HG02571 (cell line): ENCODE measurements at regions not wholly inside any gene's neighbourhood (a gene's known extent, or its start where the extent isn't known, plus 50 kb on each side); places are given as distances from the start of the nearest gene placed in this dataset.
"Not testable (repeated sequence)": the region's sequence is repeated elsewhere in the genome, so short reads cannot be mapped to it uniquely, and the experiment has no call there.

Experiments
- ATAC-seq: cut with Tn5 transposase; IDR thresholded peaks from one replicate; pipeline ENCODE4 v1.9.1; 2021; ENCODE audit warnings: mild to moderate bottlenecking, moderate library complexity; ENCODE audit not compliant: unreplicated experiment

DNA sequence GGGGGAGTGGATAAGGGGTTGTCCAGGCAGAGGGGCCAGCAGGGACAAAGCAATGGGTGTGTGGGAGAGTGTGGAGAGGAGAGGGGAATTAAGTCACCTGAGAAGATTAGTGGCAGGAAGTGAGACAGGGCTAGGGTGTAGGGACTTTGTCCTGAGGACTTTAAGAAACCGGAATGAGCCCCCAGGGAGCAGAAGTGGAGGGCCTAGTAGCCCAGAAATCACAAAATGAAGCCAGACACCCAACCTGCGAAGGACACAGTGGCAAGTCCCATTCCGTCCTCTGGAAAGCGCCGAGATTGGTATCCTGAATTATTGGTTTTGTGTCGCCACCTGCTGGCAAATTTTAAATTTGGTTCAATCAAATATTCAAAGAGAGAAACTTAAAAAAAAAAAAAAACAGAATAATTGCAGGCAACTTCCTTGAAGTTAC, 78.0 kb upstream of the SLC25A36 start:
- no peak for ATAC-seq

- ATAC-seq, result no peak
These were observed 71.3 kb upstream of the SLC25A36 start for GRCh38 chr3:140870351-140870750.

GRCh38 chr3:140871022-140871421, 70.6 kb upstream of the SLC25A36 start:
- no peak for ATAC-seq

DNA sequence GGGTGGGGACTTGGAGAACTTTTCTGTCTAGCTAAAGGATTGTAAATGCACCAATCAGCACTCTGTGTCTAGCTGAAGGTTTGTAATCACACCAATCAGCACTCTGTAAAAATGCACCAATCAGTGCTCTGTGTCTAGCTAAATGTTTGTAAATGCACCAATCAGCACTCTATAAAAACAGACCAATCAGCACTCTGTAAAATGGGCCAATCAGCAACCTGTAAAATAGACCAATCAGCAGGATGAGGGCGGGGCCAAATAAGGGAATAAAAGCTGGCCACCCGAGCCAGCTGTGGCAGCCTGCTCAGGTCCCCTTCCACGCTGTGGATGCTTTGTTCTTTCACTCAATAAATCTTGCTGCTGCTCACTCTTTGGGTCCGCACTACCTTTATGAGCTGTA, 69.5 kb upstream of the SLC25A36 start:
- not testable (repeated sequence) for ATAC-seq

DNA sequence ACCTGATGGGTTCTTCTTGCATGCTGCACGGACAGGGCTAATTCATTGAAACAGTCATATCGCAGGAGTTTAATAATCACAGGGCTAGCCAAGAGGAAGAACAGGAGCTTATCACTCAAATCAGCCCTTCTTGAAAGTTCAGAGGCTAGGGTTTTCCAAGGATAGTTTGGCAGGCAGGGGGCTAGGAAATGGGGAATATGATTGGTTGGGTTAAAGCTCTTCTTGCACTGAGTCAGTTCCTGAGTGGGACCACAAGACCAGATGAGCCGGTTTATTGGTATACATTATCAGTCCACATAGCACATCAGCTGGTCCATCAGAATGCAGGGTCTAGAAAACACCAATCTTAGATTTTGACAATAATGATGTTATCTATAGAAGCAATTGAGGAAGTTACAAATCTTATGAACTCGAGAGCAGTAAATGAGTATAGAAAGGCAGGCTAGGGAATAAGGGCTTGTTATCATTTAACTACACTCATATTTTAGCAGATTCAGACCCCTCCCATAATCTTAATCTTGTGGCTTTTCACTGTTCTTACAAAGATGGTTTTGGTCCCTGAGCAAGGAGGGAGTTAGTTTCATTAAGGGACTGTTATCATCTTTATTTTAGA, 58.1 kb upstream of the SLC25A36 start:
- ATAC-seq, result no peak

DNA sequence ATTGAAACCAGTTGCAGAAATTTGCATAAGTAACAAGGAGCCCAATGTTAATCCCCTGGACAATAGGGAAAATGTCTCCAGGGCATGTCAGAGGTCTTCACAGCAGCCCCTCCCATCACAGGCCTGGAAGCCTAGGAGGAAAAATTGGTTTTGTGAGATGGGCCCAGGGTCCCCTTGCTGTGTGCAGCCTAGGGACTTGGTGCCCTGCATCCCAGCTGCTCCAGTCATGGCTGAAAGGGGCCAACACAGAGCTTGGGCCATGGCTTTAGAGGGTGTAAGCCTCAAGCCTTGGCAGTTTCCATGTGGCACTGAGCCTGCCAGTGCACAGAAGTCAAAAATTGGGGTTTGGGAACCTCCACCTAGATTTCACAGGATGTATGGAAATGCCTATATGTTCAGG, 55.9 kb upstream of the SLC25A36 start:
- not testable (repeated sequence) for ATAC-seq
